ENCODE measurements at regions not wholly inside any gene's neighbourhood (a gene's known extent, or its start where the extent isn't known, plus 50 kb on each side); places are given as distances from the start of the nearest gene placed in this dataset.

DNA sequence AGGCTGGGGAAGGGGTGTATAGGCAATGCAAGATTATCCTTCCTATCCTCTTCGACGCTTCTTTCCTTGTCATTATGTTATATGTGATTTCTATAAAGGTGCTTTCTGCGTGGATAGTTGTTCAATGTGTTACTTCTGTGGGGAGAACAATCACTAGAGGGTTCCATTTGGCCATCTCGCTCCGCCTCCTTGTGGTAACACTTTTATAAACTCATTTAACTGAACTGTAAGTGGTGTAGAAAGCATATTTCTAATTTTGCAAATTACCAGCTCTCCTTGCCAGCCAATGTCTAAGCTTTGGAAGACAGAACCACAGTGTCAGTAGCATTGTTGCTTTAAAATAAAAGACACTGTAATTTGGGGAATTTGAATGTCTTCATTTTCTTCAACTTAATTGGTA is 1093.7 kb upstream of the MIR17HG start:
- Mint-ChIP-seq H3K4me3 (no peak overlapping the region), H3K4me1 (peaks cover 9% of the 10 kb centered on the region), H3K27me3 (ENCODE audit: low read depth) (no peaks in the 10 kb centered on the region; the same call in 1 of the 2 replicates), H3K27ac (no peak overlapping the region), H3K36me3 (no peaks in the 10 kb centered on the region), H3K9me3 (peaks cover 26% of the 10 kb centered on the region)
- no peak for ATAC-seq
- ChIA-PET POLR2A (interaction anchor here (0.6 kb wide), 1 partner anchor 26 kb away, joined by 4 read pairs; no protein-coding TSS in a partner anchor), CTCF (interaction anchor here (1.1 kb wide), 1 partner anchor 17 kb away, joined by 4 read pairs; no protein-coding TSS in a partner anchor)
- TF ChIP-seq ZNF671 (CRISPR knock-in tag; IDR thresholded peaks at IDR 0.05) (no peak), ZNF138 (CRISPR knock-in tag; conservative IDR thresholded peaks at IDR 0.05) (no peak), CREB1 (CRISPR knock-in tag; IDR thresholded peaks at IDR 0.05) (no peak), FOXP1 (CRISPR knock-in tag; IDR thresholded peaks at IDR 0.05; ENCODE audit: borderline replicate concordance) (no peak), ZNF232 (CRISPR knock-in tag; IDR thresholded peaks at IDR 0.05) (no peak), EMX1 (CRISPR knock-in tag; IDR thresholded peaks at IDR 0.05) (no peak), GRHL2 (CRISPR knock-in tag; IDR thresholded peaks at IDR 0.05; ENCODE audit: insufficient replicate concordance, severe bottlenecking) (no peak), CBFB (CRISPR knock-in tag; IDR thresholded peaks at IDR 0.05; ENCODE audit: low read depth) (no peak), NFYB (CRISPR knock-in tag; conservative IDR thresholded peaks at IDR 0.05; ENCODE audit: low read depth) (no peak), ZBTB21 (CRISPR knock-in tag; IDR thresholded peaks at IDR 0.05; ENCODE audit: borderline replicate concordance) (no peak), SP1 (CRISPR knock-in tag; conservative IDR thresholded peaks at IDR 0.05) (no peak), ZNF317 (CRISPR knock-in tag; IDR thresholded peaks at IDR 0.05; ENCODE audit: borderline replicate concordance, low read depth) (no peak), NR2C2 (CRISPR knock-in tag; IDR thresholded peaks at IDR 0.05) (no peak), NR3C1 (CRISPR knock-in tag; conservative IDR thresholded peaks at IDR 0.05; ENCODE audit: low read depth) (no peak)
- TF ChIP-seq, protein P1, sequence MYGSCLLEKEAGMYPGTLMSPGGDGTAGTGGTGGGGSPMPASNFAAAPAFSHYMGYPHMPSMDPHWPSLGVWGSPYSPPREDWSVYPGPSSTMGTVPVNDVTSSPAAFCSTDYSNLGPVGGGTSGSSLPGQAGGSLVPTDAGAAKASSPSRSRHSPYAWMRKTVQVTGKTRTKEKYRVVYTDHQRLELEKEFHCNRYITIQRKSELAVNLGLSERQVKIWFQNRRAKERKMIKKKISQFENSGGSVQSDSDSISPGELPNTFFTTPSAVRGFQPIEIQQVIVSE (CRISPR knock-in tag; IDR thresholded peaks at IDR 0.05; ENCODE audit: borderline replicate concordance) = no peak
- TF ChIP-seq, protein P2, sequence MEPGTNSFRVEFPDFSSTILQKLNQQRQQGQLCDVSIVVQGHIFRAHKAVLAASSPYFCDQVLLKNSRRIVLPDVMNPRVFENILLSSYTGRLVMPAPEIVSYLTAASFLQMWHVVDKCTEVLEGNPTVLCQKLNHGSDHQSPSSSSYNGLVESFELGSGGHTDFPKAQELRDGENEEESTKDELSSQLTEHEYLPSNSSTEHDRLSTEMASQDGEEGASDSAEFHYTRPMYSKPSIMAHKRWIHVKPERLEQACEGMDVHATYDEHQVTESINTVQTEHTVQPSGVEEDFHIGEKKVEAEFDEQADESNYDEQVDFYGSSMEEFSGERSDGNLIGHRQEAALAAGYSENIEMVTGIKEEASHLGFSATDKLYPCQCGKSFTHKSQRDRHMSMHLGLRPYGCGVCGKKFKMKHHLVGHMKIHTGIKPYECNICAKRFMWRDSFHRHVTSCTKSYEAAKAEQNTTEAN (CRISPR knock-in tag; IDR thresholded peaks at IDR 0.05) = no peak
- TF ChIP-seq, protein P3, sequence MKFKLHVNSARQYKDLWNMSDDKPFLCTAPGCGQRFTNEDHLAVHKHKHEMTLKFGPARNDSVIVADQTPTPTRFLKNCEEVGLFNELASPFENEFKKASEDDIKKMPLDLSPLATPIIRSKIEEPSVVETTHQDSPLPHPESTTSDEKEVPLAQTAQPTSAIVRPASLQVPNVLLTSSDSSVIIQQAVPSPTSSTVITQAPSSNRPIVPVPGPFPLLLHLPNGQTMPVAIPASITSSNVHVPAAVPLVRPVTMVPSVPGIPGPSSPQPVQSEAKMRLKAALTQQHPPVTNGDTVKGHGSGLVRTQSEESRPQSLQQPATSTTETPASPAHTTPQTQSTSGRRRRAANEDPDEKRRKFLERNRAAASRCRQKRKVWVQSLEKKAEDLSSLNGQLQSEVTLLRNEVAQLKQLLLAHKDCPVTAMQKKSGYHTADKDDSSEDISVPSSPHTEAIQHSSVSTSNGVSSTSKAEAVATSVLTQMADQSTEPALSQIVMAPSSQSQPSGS (CRISPR knock-in tag; IDR thresholded peaks at IDR 0.05; ENCODE audit: borderline replicate concordance, low read depth) = no peak
- TF ChIP-seq, protein P4, sequence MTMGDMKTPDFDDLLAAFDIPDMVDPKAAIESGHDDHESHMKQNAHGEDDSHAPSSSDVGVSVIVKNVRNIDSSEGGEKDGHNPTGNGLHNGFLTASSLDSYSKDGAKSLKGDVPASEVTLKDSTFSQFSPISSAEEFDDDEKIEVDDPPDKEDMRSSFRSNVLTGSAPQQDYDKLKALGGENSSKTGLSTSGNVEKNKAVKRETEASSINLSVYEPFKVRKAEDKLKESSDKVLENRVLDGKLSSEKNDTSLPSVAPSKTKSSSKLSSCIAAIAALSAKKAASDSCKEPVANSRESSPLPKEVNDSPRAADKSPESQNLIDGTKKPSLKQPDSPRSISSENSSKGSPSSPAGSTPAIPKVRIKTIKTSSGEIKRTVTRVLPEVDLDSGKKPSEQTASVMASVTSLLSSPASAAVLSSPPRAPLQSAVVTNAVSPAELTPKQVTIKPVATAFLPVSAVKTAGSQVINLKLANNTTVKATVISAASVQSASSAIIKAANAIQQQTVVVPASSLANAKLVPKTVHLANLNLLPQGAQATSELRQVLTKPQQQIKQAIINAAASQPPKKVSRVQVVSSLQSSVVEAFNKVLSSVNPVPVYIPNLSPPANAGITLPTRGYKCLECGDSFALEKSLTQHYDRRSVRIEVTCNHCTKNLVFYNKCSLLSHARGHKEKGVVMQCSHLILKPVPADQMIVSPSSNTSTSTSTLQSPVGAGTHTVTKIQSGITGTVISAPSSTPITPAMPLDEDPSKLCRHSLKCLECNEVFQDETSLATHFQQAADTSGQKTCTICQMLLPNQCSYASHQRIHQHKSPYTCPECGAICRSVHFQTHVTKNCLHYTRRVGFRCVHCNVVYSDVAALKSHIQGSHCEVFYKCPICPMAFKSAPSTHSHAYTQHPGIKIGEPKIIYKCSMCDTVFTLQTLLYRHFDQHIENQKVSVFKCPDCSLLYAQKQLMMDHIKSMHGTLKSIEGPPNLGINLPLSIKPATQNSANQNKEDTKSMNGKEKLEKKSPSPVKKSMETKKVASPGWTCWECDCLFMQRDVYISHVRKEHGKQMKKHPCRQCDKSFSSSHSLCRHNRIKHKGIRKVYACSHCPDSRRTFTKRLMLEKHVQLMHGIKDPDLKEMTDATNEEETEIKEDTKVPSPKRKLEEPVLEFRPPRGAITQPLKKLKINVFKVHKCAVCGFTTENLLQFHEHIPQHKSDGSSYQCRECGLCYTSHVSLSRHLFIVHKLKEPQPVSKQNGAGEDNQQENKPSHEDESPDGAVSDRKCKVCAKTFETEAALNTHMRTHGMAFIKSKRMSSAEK (CRISPR knock-in tag; IDR thresholded peaks at IDR 0.05; ENCODE audit: borderline replicate concordance) = no peak
- DNase-seq (ENCODE audit: low spot score) = no peak

DNA sequence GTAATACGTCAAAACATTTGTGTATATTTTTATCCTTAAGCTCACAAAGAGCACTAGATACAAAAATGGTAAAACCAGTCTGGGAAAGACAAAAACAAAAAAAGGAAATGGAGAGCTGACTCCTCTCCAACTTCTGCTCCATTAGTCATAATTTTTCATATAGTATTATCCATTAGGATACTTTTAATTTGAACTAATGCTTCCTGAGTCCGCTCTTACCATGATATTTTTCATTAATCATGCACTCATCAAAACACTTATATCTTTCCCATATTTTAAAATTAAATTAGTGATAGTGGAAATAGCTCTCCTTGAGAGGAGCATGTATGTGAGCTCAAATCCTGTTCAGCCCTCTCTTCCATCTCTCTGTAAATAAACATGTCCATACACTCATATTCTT is 1093.0 kb upstream of the MIR17HG start:
- POLR2A ChIA-PET = no interaction called here
- Mint-ChIP-seq H3K4me1 (peaks cover 9% of the 10 kb centered on the region), H3K36me3 (no peaks in the 10 kb centered on the region), H3K27me3 (ENCODE audit: low read depth) (no peaks in the 10 kb centered on the region; the same call in 1 of the 2 replicates), H3K9me3 (peaks cover 26% of the 10 kb centered on the region), H3K27ac (no peak overlapping the region), H3K4me3 (no peak overlapping the region)
- CTCF ChIA-PET = interaction anchor here (1.1 kb wide), 1 partner anchor 17 kb away, joined by 4 read pairs; no protein-coding TSS in a partner anchor
- ATAC-seq = no peak
- DNase-seq (ENCODE audit: low spot score) = no peak
- TF ChIP-seq, protein P5, sequence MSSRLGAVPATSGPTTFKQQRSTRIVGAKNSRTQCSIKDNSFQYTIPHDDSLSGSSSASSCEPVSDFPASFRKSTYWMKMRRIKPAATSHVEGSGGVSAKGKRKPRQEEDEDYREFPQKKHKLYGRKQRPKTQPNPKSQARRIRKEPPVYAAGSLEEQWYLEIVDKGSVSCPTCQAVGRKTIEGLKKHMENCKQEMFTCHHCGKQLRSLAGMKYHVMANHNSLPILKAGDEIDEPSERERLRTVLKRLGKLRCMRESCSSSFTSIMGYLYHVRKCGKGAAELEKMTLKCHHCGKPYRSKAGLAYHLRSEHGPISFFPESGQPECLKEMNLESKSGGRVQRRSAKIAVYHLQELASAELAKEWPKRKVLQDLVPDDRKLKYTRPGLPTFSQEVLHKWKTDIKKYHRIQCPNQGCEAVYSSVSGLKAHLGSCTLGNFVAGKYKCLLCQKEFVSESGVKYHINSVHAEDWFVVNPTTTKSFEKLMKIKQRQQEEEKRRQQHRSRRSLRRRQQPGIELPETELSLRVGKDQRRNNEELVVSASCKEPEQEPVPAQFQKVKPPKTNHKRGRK (CRISPR knock-in tag; IDR thresholded peaks at IDR 0.05; ENCODE audit: borderline replicate concordance) = no peak
- no peak for TF ChIP-seq CREM (CRISPR knock-in tag; IDR thresholded peaks at IDR 0.05)
